Tibial nerve (tissue), 4 donors: ENCODE measurements at regions not wholly inside any gene's neighbourhood (a gene's known extent, or its start where the extent isn't known, plus 50 kb on each side); places are given as distances from the start of the nearest gene placed in this dataset.

Experiments
- CTCF ChIP-seq, 5 experiments: fragments of 200-600 bp in 3 of 5; fragments of 450-650 bp in 2 of 5; sonication (generic) in 3 of 5; IDR thresholded peaks; one replicate each; pipeline ENCODE4 v1.5.1; 2016 to 2019; ENCODE audit warnings: antibody characterized with exemption in 5 of 5, mild to moderate bottlenecking in 3 of 5, moderate library complexity in 2 of 5
- EP300 ChIP-seq, 2 donors: sonication (generic); formaldehyde crosslinking; IDR thresholded peaks; one replicate each; pipeline ENCODE4 v1.6.1; 2017; ENCODE audit warnings: antibody characterized with exemption in 2 of 2, mild to moderate bottlenecking in 1 of 2
- POLR2A ChIP-seq, 2 donors: fragments of 450-650 bp; IDR thresholded peaks; one replicate each; pipeline ENCODE4 v1.6.1; 2017; ENCODE audit warnings: antibody characterized with exemption in 2 of 2, mild to moderate bottlenecking in 2 of 2, moderate library complexity in 2 of 2

- TF ChIP-seq EP300 (IDR thresholded peaks at IDR 0.05), result no peak
- TF ChIP-seq CTCF (IDR thresholded peaks at IDR 0.05), result no peak
- no peak for TF ChIP-seq POLR2A (IDR thresholded peaks at IDR 0.05)
Measured at GRCh38 chr14:44576356-44576755, 69.3 kb upstream of the FSCB start.
